Right renal cortex interstitium (tissue), 3 donors: ENCODE measurements at regions not wholly inside any gene's neighbourhood (a gene's known extent, or its start where the extent isn't known, plus 50 kb on each side); places are given as distances from the start of the nearest gene placed in this dataset.
"Not testable (repeated sequence)": the region's sequence is repeated elsewhere in the genome, so short reads cannot be mapped to it uniquely, and the experiment has no call there.

Source experiments
- DNase-seq, 3 donors: peaks; one replicate each; pipeline ENCODE4 v3.0.0-alpha.2; 2013; ENCODE audit warnings: low read depth in 3 of 3, low spot score in 2 of 3

GRCh38 chr2:122808286-122808969 is 1053.0 kb downstream of the TSN start:
- no peak for DNase-seq

GRCh38 chr2:122812214-122812613 is 1056.8 kb downstream of the TSN start:
- not testable (repeated sequence) for DNase-seq

- no peak for DNase-seq
Observed at GRCh38 chr2:122815120-122815519, 1059.7 kb downstream of the TSN start.

- no peak for DNase-seq
Observed at GRCh38 chr2:122816803-122817202, 1061.4 kb downstream of the TSN start.

- no peak for DNase-seq
Observed at GRCh38 chr2:122822319-122822718, 1066.9 kb downstream of the TSN start.

GRCh38 chr2:122830157-122830556 is 1074.7 kb downstream of the TSN start:
- DNase-seq = no peak

GRCh38 chr2:122831649-122832048 is 1076.2 kb downstream of the TSN start:
- DNase-seq = no peak

- DNase-seq = no peak
Observed at GRCh38 chr2:122843503-122843902, 1088.1 kb downstream of the TSN start.

- DNase-seq = no peak
Observed at GRCh38 chr2:122851161-122851560, 1095.7 kb downstream of the TSN start.

GRCh38 chr2:122851972-122852531 is 1096.6 kb downstream of the TSN start:
- DNase-seq = no peak

GRCh38 chr2:122856696-122857095 is 1101.2 kb downstream of the TSN start:
- DNase-seq = no peak

- DNase-seq = no peak
Observed at GRCh38 chr2:122858075-122858702, 1102.7 kb downstream of the TSN start.

GRCh38 chr2:122858813-122859212 is 1103.4 kb downstream of the TSN start:
- no peak for DNase-seq

- no peak for DNase-seq
Observed at GRCh38 chr2:122859260-122859659, 1103.8 kb downstream of the TSN start.

- no peak for DNase-seq
Observed at GRCh38 chr2:122863532-122863931, 1108.1 kb downstream of the TSN start.

- DNase-seq = no peak
Observed at GRCh38 chr2:122864728-122865127, 1109.3 kb downstream of the TSN start.

GRCh38 chr2:122866095-122866494 is 1110.6 kb downstream of the TSN start:
- no peak for DNase-seq

GRCh38 chr2:122867941-122868340 is 1112.5 kb downstream of the TSN start:
- no peak for DNase-seq

- no peak for DNase-seq
Observed at GRCh38 chr2:122868646-122869275, 1113.3 kb downstream of the TSN start.

- no peak for DNase-seq
Observed at GRCh38 chr2:122873951-122874350, 1118.5 kb downstream of the TSN start.

GRCh38 chr2:122875091-122875865 is 1119.8 kb downstream of the TSN start:
- DNase-seq = no peak
